Stimulated activated naive B cell treated with anti-CD40 and anti-IgM and Interleukin-4, amounts not matched to agents 10 μg/mL and 1 μg/mL and 100 μg/mL, for 72 hours (primary cell): ENCODE measurements at regions not wholly inside any gene's neighbourhood (a gene's known extent, or its start where the extent isn't known, plus 50 kb on each side); places are given as distances from the start of the nearest gene placed in this dataset.

Source experiments
- ATAC-seq, 2 donors: fragments of 150-1000 bp; cut with Tn5 transposase; replicated peaks; 2 replicates each; pipeline ENCODE4 v1.10.0; 2021; ENCODE audit warnings: moderate library complexity in 1 of 2
- DNase-seq: peaks from one replicate; pipeline ENCODE4 v3.0.0; 2021
- H3K27ac Mint-ChIP-seq: one replicate; pipeline ENCODE4 v1.8.0; 2022; ENCODE audit warnings: mild to moderate bottlenecking, mixed read lengths
- H3K27me3 Mint-ChIP-seq, 2 donors: one replicate each; pipeline ENCODE4 v1.8.0; 2022; ENCODE audit warnings: mixed read lengths in 2 of 2
- H3K36me3 Mint-ChIP-seq, 2 donors: one replicate each; pipeline ENCODE4 v1.8.0; 2022; ENCODE audit warnings: mixed read lengths in 2 of 2, mild to moderate bottlenecking in 1 of 2
- H3K4me1 Mint-ChIP-seq, 2 donors: one replicate each; pipeline ENCODE4 v1.8.0; 2022; ENCODE audit warnings: mixed read lengths in 2 of 2, mild to moderate bottlenecking in 1 of 2
- H3K4me3 Mint-ChIP-seq, 2 donors: one replicate each; pipeline ENCODE4 v1.8.0; 2022; ENCODE audit warnings: mild to moderate bottlenecking in 2 of 2, mixed read lengths in 2 of 2, moderate library complexity in 1 of 2
- H3K9me3 Mint-ChIP-seq, 2 donors: one replicate each; pipeline ENCODE4 v1.8.0; 2022; ENCODE audit warnings: mixed read lengths in 2 of 2, mild to moderate bottlenecking in 1 of 2

DNA sequence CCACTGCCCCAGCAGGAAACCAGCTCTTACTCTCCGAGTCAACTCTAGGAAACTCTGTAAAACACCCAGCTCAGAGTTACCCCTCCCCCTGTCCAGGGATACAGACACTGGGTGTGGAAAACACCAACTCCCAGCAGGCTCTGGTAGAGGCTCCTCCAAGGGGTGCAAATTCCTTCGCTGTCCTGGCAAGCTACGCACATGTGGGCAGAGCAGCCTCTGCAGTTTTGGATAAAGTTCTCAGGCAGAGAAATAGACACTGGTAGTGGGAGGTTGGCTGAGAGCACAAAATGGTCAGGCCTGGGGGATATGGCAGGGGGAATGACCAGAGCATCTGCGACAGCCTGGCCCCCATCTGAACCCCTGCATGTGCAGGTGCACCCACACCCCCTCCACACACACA lies 146.9 kb upstream of the SDK2 start:
- Mint-ChIP-seq H3K4me1 (no peaks in the 10 kb centered on the region), H3K4me3 (no peak overlapping the region), H3K9me3 (no peaks in the 10 kb centered on the region), H3K36me3 (no peaks in the 10 kb centered on the region), H3K27ac (no peak overlapping the region), H3K27me3 (peaks cover 19 to 25% of the 10 kb centered on the region in 2 donors)
- DNase-seq (no peak), ATAC-seq (no peak)

DNA sequence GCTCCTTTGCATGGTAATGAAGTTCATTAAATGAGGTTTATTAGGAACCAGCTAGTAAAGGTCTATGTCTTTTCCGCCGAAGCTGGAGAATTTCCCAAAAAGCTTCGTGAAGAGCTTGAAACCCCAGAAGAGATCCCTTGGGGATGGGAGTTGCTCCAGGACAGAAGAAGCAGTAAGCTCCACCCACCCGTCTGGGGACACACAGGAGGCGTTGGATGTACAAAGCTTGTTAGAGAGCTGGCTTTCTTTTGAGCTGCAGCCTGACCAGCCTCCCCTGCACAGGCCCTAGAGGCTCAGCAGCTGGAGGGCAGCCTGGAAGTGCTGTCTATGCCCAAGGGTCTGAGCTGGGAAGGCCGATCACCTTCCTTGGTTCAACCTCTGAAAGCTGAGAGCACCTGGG lies 147.4 kb upstream of the SDK2 start:
- Mint-ChIP-seq H3K36me3 (no peaks in the 10 kb centered on the region), H3K4me3 (no peak overlapping the region), H3K4me1 (no peaks in the 10 kb centered on the region), H3K27ac (no peak overlapping the region), H3K9me3 (no peaks in the 10 kb centered on the region), H3K27me3 (peaks cover 15 to 21% of the 10 kb centered on the region in 2 donors)
- no peak for DNase-seq
- ATAC-seq: no peak

DNA sequence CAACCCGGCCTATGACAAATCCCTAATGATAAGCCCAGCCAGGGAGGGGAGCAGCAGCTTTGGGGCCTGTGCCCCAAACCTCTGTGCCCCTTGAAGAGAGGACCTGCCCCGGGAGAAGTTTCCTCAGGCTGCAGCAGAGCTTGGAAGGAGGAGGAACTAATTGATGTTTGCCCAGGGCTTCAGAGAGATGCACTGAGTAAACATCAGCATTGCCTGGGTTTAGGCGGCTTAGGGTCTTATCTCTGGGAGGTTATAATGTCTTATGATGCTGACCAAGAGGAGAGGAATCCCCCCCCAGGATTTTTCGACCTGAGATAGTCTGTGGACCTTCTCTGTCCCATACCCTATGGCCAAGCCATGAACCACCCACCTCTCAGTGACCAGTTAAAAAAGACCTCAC lies 148.7 kb upstream of the SDK2 start:
- no peaks in the 10 kb centered on the region for H3K36me3 Mint-ChIP-seq
- H3K27ac Mint-ChIP-seq: no peak overlapping the region
- no peaks in the 10 kb centered on the region for H3K4me1 Mint-ChIP-seq
- DNase-seq (no peak), ATAC-seq (no peak)
- H3K9me3 Mint-ChIP-seq: no peaks in the 10 kb centered on the region
- peaks cover 15 to 20% of the 10 kb centered on the region in 2 donors for H3K27me3 Mint-ChIP-seq
- no peak overlapping the region for H3K4me3 Mint-ChIP-seq

DNA sequence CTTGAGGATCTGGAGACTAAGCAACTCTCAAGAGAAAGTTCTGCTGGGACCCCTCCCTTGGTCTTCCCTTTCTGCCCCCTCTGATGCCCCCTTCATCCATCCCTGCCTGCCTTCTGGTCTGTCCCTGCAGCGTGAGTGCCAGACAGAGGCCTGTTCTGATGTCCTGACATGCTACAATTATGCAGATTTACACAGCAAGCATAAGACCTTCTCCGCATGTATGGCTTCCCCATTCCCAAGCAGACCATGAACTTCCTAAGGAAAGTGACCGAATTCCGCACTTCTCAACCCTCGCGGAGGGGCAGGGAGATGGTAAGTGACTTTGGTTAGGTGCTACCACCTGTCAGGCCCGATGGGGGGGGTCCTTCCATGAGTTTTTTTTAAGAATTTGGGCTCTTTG lies 150.1 kb upstream of the SDK2 start:
- H3K27ac Mint-ChIP-seq: no peak overlapping the region
- H3K4me1 Mint-ChIP-seq: no peaks in the 10 kb centered on the region
- H3K36me3 Mint-ChIP-seq: no peaks in the 10 kb centered on the region
- H3K9me3 Mint-ChIP-seq: no peaks in the 10 kb centered on the region
- no peak for ATAC-seq
- no peak overlapping the region for H3K4me3 Mint-ChIP-seq
- H3K27me3 Mint-ChIP-seq: peaks cover 11 to 20% of the 10 kb centered on the region in 2 donors
- no peak for DNase-seq

DNA sequence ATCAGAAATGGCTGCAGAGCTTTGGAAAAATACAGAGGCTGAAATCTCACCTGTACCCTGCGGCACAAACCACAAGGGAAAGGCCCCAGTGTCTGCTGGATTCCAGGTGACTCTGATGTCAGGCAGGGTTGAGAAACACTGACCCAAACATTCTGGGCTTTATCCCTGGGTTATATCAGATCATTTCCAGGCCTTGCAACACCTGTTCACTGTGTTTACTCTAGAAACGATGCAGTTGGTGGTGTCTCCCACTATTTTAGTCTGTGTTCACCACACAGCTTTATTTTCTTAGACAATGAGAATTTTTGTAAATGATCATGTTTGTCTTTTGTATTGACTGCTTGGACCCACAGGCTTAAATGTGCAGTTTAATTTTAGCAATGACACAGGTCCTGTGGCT lies 151.5 kb upstream of the SDK2 start:
- Mint-ChIP-seq H3K4me1 (no peaks in the 10 kb centered on the region), H3K36me3 (no peaks in the 10 kb centered on the region), H3K27me3 (peaks cover 10 to 21% of the 10 kb centered on the region in 2 donors), H3K9me3 (no peaks in the 10 kb centered on the region), H3K27ac (no peak overlapping the region), H3K4me3 (no peak overlapping the region)
- DNase-seq (no peak), ATAC-seq (no peak)

DNA sequence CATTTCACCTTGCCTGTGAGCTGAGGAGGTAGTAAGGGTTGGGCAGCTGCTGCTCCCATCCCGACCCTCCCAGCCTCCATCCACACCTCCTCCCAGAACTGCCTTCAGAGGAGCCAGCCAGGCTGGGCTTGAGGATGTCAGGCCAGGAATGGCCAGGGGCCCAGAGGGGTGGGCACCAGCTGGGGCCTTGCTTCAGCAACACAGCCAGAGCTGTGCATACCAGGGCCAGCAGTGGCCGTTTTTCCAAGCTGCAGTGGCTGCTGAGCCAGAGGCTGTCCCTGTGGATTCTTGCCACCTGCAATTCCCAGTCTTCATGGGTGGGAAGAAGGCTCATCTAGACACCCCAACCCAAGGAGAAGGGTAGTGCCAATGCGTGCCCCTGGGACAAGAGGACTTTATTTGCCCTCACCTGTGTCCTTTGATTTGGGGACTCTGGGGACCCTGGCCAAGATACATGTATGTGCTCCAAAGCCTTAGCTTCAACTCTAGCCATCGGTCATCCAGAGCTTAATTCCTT lies 153.4 kb upstream of the SDK2 start:
- Mint-ChIP-seq H3K27me3 (peaks cover 20 to 36% of the 10 kb centered on the region in 2 donors), H3K9me3 (peaks cover 2 to 6% of the 10 kb centered on the region in 2 donors), H3K36me3 (no peaks in the 10 kb centered on the region), H3K4me3 (no peak overlapping the region), H3K27ac (no peak overlapping the region), H3K4me1 (no peaks in the 10 kb centered on the region)
- ATAC-seq: no peak
- DNase-seq: no peak

DNA sequence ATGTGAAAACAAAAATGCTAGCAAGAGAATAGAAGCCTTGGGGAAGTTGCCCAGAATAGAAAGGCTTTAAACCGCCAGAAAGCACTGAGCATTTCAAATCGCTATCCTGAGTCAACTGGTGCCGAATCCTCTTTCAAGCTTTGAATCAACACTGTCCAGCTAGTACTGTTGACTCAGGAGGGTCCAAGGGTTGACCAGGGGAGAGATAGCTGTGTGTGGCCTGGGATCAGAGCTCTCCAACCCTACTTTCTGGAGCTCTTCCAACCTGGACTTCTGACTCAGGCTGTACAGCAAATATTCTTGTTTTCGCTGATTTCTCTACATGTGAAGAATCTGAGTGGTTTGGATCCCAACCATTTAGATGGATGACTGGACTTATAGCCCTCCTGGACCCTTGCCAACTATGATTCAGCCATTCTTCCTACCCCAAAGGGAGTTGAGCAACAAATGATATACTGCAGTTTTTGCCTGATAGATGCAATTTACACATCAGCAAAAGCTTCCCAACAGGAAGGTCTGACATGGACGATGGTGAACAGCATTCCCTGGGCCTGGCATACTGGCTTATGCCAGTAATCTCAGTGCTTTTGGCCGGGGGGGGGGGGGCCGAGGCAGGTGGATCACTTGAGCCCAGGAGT lies 154.0 kb upstream of the SDK2 start:
- Mint-ChIP-seq H3K4me3 (no peak overlapping the region), H3K27ac (no peak overlapping the region), H3K9me3 (peaks cover 7 to 11% of the 10 kb centered on the region in 2 donors), H3K27me3 (peaks cover 20 to 42% of the 10 kb centered on the region in 2 donors), H3K4me1 (no peaks in the 10 kb centered on the region), H3K36me3 (no peaks in the 10 kb centered on the region)
- DNase-seq (no peak), ATAC-seq (no peak)

DNA sequence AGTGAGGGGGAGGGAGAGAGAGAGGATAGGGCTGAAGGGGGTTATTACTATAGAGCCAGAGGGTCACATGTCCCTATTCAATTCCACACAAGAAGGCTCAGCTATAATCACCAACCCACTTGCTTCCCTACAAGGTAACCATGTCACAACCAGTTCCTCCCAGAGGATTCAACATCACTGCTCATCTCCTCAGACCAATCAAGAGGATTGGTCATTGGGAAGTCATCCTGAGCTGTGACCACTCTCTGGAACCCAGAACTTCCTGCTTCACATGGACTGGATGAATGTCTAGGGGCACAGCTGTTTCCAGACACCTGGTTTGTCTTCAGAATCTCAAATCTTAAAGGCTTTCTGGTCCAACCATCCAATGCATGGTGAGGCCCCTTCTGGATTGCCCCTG lies 154.9 kb upstream of the SDK2 start:
- Mint-ChIP-seq H3K27ac (no peak overlapping the region), H3K4me3 (no peak overlapping the region)
- ATAC-seq: no peak

DNA sequence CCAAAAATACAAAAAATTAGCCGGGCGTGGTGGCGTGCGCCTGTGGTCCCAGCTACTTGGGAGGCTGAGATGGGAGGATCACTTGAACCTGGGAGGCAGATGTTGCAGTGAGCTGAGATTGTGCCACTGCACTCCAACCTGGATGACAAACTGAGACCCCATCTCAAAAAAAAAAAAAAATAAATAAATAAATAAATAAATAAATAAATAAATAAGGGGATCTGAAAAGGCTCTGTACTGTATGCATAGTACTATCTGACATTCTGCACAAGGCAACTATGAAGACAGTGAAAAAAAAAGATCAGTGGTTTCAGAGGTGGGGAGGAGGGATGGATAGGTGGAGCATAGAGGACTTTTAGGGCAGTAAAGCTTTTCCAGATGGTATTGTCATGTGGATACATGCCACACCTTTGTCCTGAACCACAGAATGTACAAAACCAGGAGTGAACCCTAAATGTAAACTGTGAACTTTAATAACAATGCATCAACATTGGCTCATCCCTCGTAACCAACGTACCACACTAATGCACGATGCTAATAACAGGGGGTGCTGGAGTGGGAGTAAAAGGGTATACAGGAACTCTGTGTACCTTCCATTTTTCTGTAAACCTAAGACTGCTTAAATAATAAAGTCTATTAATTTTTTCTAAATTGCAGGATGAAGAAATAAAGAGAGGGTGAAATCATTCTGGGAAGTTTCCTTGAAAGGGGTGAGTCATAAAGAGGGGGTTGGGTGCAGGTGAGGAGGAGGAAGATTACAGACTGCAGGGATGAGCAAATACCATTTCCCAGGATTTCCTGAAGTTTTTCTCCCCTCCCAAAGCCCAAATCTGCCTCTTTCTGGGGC lies 155.8 kb upstream of the SDK2 start:
- Mint-ChIP-seq H3K9me3 (peaks cover 8 to 12% of the 10 kb centered on the region in 2 donors), H3K36me3 (no peaks in the 10 kb centered on the region), H3K4me3 (no peak overlapping the region), H3K4me1 (no peaks in the 10 kb centered on the region), H3K27ac (no peak overlapping the region), H3K27me3 (peaks cover 20 to 50% of the 10 kb centered on the region in 2 donors)
- DNase-seq: no peak
- ATAC-seq: no peak

More for the DNA sequence above, 154.9 kb upstream of the SDK2 start:
- peaks cover 8 to 12% of the 10 kb centered on the region in 2 donors for H3K9me3 Mint-ChIP-seq
- peaks cover 20 to 47% of the 10 kb centered on the region in 2 donors for H3K27me3 Mint-ChIP-seq
- DNase-seq: no peak
- H3K4me1 Mint-ChIP-seq: no peaks in the 10 kb centered on the region
- no peaks in the 10 kb centered on the region for H3K36me3 Mint-ChIP-seq

DNA sequence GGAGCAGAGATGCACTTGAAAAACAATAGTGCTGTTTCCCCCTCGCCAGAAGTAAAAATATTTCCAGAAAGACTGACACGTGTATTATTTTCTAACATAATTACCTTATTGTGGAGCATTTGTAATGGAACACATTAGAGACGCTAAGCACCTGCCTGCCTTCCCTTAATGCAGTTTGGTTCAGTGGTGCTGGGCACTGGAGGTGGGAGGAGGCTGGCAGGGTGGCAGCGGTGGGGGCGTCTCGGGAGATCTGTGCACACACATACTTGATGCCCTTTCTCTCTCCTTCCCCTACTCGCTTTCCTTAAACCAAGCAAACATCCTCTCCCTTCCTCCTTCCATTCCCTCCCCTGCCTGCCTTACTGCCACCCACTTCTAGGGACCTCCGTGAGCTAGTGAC lies 156.6 kb upstream of the SDK2 start:
- no peak for DNase-seq
- no peak for ATAC-seq
- Mint-ChIP-seq H3K27me3 (peaks cover 29 to 59% of the 10 kb centered on the region in 2 donors), H3K4me1 (no peaks in the 10 kb centered on the region), H3K9me3 (peaks cover 11 to 12% of the 10 kb centered on the region in 2 donors), H3K36me3 (no peaks in the 10 kb centered on the region), H3K27ac (no peak overlapping the region), H3K4me3 (no peak overlapping the region)

DNA sequence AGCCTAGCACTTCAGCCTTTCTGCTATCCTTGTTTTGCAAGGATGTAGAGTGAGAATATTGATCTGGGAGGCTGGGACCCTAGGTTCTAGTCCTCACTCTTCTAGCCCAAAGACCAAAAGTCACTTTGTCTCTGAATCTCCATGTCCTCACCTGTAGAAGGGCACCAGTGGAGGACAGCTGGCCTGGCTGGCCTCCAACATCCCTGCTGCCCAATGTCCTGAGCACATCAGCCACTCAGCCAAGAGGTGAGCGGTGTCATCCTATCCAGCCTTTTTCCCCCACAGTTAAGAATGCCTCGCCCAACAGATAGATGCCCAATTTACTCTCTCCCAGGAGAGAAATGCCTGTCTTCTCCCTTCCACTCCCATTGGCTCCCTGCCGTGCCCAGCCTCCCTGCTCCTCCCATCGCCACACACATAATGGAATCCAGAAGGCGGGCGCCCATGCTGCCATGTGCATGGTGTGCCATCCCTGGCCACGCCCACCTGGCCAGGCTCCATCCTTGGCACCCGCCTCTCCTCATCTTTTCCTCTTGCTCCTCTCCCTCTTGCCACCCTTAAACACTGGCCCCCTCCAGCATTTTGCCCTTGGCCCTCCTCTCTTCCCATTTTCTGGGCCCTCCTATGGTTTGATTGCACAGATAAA lies 157.3 kb upstream of the SDK2 start:
- Mint-ChIP-seq H3K4me1 (no peaks in the 10 kb centered on the region), H3K36me3 (no peaks in the 10 kb centered on the region), H3K4me3 (no peak overlapping the region), H3K9me3 (peaks cover 11 to 12% of the 10 kb centered on the region in 2 donors), H3K27ac (no peak overlapping the region), H3K27me3 (peaks cover 29 to 60% of the 10 kb centered on the region in 2 donors)
- no peak for DNase-seq
- ATAC-seq: no peak

DNA sequence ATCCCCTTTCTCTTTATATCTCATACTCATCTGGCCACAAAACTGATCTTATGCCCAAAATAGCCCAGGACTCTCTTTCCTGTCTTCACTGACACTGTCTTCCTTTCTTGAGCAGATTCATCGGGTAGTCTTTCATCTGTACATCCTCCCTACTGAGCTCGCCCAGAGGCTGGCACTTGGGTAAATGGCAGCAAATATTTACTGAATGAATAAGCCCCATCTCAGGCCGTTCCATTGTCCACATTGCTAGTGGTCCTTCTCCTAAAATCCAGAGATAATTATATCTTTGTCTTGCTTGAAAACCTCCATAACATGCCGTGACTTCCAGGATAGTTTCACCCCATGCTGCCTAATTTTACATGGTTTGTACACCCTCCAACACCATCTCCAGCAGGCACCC lies 158.1 kb upstream of the SDK2 start:
- ATAC-seq: no peak
- H3K9me3 Mint-ChIP-seq: peaks cover 11 to 12% of the 10 kb centered on the region in 2 donors
- no peak for DNase-seq
- H3K27ac Mint-ChIP-seq: no peak overlapping the region
- H3K27me3 Mint-ChIP-seq: peaks cover 26 to 60% of the 10 kb centered on the region in 2 donors
- H3K36me3 Mint-ChIP-seq: no peaks in the 10 kb centered on the region
- H3K4me3 Mint-ChIP-seq: no peak overlapping the region
- H3K4me1 Mint-ChIP-seq: no peaks in the 10 kb centered on the region

DNA sequence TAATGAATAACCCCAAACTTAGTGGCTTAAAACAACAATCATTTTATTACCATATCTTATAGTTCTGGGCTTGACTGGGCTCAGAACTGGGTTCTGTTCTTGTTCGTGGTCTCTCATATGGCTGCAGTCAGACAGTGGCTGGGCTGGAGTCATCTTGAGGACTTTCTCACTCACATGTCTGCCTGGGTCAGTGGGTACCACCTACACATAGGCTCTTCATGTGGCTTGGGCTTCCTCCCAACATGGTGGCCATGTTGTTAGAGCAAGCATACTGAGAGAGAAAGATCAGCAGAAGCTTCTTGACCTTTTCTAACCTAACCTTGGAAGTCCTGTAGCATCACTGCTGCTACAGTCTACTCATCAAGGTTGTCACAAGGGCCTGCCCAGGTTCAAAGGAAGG lies 158.6 kb upstream of the SDK2 start:
- Mint-ChIP-seq H3K36me3 (no peaks in the 10 kb centered on the region), H3K27me3 (peaks cover 29 to 63% of the 10 kb centered on the region in 2 donors), H3K9me3 (peaks cover 11 to 12% of the 10 kb centered on the region in 2 donors), H3K4me1 (no peaks in the 10 kb centered on the region), H3K4me3 (no peak overlapping the region), H3K27ac (no peak overlapping the region)
- ATAC-seq (no peak), DNase-seq (no peak)

DNA sequence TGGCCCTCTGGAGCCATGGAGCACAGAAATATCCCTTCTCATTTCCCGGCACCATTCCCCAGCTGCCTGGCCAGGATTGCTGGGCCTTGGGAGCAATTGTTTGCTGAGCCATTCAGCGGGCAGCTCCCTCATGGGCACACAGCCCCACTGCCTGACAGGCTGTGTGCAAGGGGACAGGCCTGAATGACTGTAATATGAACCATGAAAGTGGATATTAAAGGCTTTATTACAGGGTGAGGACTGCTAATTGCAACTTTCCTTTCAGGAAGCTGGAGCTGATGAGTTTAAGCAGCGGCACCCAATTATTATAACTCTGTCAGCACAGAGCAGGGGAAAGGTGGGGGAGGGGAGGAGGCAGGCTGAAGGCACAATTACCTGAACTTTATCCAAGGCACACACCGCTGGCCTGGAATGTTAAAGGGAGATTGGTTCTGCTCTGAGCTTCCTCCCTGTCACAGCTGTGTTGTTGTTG lies 159.8 kb upstream of the SDK2 start:
- ATAC-seq: no peak

More for the DNA sequence above, 159.8 kb upstream of the SDK2 start:
- no peak overlapping the region for H3K4me3 Mint-ChIP-seq
- H3K4me1 Mint-ChIP-seq: no peaks in the 10 kb centered on the region
- no peak overlapping the region for H3K27ac Mint-ChIP-seq
- H3K36me3 Mint-ChIP-seq: no peaks in the 10 kb centered on the region
- no peak for DNase-seq
- peaks cover 33 to 67% of the 10 kb centered on the region in 2 donors for H3K27me3 Mint-ChIP-seq
- H3K9me3 Mint-ChIP-seq: peaks cover 11 to 12% of the 10 kb centered on the region in 2 donors
